GM12878 (cell line): ENCODE measurements at regions not wholly inside any gene's neighbourhood (a gene's known extent, or its start where the extent isn't known, plus 50 kb on each side); places are given as distances from the start of the nearest gene placed in this dataset.

ENCODE experiments used
- CEBPB ChIP-seq, 2 experiments: fragments of 150-350 bp in 1 of 2; IDR thresholded peaks; 2 replicates each; pipeline ENCODE4 v1.6.1; 2012 to 2014; ENCODE audit warnings: low read depth in 2 of 2, low read length in 2 of 2, borderline replicate concordance in 1 of 2, inconsistent platforms in 1 of 2
- CREB1 ChIP-seq: IDR thresholded peaks from 2 replicates; pipeline ENCODE4 v1.6.1; 2012; ENCODE audit warnings: low read depth, mild to moderate bottlenecking, inconsistent platforms
- ESRRA ChIP-seq: IDR thresholded peaks from 2 replicates; pipeline ENCODE4 v1.6.1; 2012; ENCODE audit warnings: mild to moderate bottlenecking, low read length, improper control_type of control experiment
- ETV6 ChIP-seq, 2 experiments: fragments of 450-650 bp in 1 of 2; IDR thresholded peaks in 1 of 2; conservative IDR thresholded peaks in 1 of 2; 2 replicates each; pipeline ENCODE4 v1.6.1; 2014; ENCODE audit warnings: antibody characterized with exemption in 1 of 2, borderline replicate concordance in 1 of 2, low read depth in 1 of 2, mild to moderate bottlenecking in 1 of 2, moderate library complexity in 1 of 2
- EZH2 ChIP-seq: IDR thresholded peaks from 2 replicates; pipeline ENCODE4 v1.6.1; 2012; ENCODE audit warnings: low read depth, mild to moderate bottlenecking, control low read depth, inconsistent platforms, low read length, borderline replicate concordance; ENCODE audit not compliant: control insufficient read depth
- JUND ChIP-seq: IDR thresholded peaks from 2 replicates; pipeline ENCODE4 v1.6.1; 2012; ENCODE audit warnings: low read depth, mild to moderate bottlenecking, low read length, improper control_type of control experiment, moderate library complexity
- NR2C2 ChIP-seq: IDR thresholded peaks from 2 replicates; pipeline ENCODE4 v1.6.1; 2011; ENCODE audit warnings: borderline replicate concordance, low read depth; ENCODE audit not compliant: control insufficient read depth, insufficient read length
- POLR2A ChIP-seq: IDR thresholded peaks from 2 replicates; pipeline ENCODE4 v1.6.1; 2011; ENCODE audit warnings: low read depth, mild to moderate bottlenecking, low read length
- POLR2AphosphoS5 ChIP-seq: IDR thresholded peaks from 2 replicates; pipeline ENCODE4 v1.6.1; 2011; ENCODE audit warnings: mild to moderate bottlenecking, low read length, inconsistent platforms
- TAF1 ChIP-seq: IDR thresholded peaks from 2 replicates; pipeline ENCODE4 v1.6.1; 2011; ENCODE audit warnings: mild to moderate bottlenecking, low read depth, low read length, borderline replicate concordance
- TCF3 ChIP-seq: IDR thresholded peaks from 2 replicates; pipeline ENCODE4 v1.6.1; 2012; ENCODE audit warnings: low read depth, mild to moderate bottlenecking, low read length, borderline replicate concordance; ENCODE audit not compliant: insufficient read depth
- TF ChIP-seq, protein P1 (sequence below): IDR thresholded peaks from 2 replicates; pipeline ENCODE4 v1.6.1; 2012; ENCODE audit warnings: mild to moderate bottlenecking, low read depth, low read length
- TF ChIP-seq, protein P2 (sequence below), 3 experiments: IDR thresholded peaks in 2 of 3; conservative IDR thresholded peaks in 1 of 3; 2 replicates each; pipeline ENCODE4 v1.5.1; 2011; ENCODE audit warnings: low read depth in 3 of 3, low read length in 3 of 3, mild to moderate bottlenecking in 3 of 3, control low read depth in 2 of 3, moderate library complexity in 2 of 3, inconsistent platforms in 1 of 3, mixed read lengths in 1 of 3; ENCODE audit not compliant: control insufficient read depth in 2 of 3, insufficient read depth in 1 of 3; ENCODE audit errors: extremely low read depth in 1 of 3

DNA sequence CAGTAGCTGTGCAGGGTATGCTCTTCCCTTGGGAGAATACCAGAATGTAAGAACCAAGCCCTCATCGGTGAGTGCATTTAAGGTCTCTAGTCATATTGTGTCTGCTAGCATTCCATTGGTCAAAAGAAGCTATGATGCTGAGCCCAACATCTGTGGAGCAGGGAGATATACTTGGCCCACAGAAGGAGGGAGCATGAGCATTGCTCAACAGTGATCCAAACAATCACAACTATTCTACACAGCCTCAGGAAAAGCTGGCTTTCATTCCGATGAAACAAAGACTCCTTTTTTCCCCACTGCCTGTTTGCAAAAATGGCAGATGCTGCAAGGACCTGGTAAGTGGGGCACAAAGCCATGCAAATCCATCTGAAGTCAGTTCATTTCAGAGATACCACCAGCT is 80.6 kb upstream of the DHX15 start:
- TF ChIP-seq POLR2A, result no peak
- TF ChIP-seq, protein P1, sequence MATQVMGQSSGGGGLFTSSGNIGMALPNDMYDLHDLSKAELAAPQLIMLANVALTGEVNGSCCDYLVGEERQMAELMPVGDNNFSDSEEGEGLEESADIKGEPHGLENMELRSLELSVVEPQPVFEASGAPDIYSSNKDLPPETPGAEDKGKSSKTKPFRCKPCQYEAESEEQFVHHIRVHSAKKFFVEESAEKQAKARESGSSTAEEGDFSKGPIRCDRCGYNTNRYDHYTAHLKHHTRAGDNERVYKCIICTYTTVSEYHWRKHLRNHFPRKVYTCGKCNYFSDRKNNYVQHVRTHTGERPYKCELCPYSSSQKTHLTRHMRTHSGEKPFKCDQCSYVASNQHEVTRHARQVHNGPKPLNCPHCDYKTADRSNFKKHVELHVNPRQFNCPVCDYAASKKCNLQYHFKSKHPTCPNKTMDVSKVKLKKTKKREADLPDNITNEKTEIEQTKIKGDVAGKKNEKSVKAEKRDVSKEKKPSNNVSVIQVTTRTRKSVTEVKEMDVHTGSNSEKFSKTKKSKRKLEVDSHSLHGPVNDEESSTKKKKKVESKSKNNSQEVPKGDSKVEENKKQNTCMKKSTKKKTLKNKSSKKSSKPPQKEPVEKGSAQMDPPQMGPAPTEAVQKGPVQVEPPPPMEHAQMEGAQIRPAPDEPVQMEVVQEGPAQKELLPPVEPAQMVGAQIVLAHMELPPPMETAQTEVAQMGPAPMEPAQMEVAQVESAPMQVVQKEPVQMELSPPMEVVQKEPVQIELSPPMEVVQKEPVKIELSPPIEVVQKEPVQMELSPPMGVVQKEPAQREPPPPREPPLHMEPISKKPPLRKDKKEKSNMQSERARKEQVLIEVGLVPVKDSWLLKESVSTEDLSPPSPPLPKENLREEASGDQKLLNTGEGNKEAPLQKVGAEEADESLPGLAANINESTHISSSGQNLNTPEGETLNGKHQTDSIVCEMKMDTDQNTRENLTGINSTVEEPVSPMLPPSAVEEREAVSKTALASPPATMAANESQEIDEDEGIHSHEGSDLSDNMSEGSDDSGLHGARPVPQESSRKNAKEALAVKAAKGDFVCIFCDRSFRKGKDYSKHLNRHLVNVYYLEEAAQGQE, result no peak
- no peak for TF ChIP-seq CREB1
- TF ChIP-seq TCF3, result no peak
- TF ChIP-seq JUND, result no peak
- no peak for TF ChIP-seq POLR2AphosphoS5
- TF ChIP-seq EZH2, result no peak
- TF ChIP-seq NR2C2, result no peak
- no peak for TF ChIP-seq ETV6 (conservative IDR thresholded peaks at IDR 0.05 in 1 of 2, IDR thresholded peaks at IDR 0.05 in 1 of 2; ENCODE audit: borderline replicate concordance in 1 of 2, low read depth in 1 of 2)
- TF ChIP-seq, protein P2, sequence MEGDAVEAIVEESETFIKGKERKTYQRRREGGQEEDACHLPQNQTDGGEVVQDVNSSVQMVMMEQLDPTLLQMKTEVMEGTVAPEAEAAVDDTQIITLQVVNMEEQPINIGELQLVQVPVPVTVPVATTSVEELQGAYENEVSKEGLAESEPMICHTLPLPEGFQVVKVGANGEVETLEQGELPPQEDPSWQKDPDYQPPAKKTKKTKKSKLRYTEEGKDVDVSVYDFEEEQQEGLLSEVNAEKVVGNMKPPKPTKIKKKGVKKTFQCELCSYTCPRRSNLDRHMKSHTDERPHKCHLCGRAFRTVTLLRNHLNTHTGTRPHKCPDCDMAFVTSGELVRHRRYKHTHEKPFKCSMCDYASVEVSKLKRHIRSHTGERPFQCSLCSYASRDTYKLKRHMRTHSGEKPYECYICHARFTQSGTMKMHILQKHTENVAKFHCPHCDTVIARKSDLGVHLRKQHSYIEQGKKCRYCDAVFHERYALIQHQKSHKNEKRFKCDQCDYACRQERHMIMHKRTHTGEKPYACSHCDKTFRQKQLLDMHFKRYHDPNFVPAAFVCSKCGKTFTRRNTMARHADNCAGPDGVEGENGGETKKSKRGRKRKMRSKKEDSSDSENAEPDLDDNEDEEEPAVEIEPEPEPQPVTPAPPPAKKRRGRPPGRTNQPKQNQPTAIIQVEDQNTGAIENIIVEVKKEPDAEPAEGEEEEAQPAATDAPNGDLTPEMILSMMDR (IDR thresholded peaks at IDR 0.05 in 2 of 3, conservative IDR thresholded peaks at IDR 0.05 in 1 of 3; ENCODE audit: control insufficient read depth in 2 of 3, extremely low read depth in 1 of 3, insufficient read depth in 1 of 3, low read depth in 3 of 3, low read length in 3 of 3), result no peak
- TF ChIP-seq CEBPB (IDR thresholded peaks at IDR 0.05; ENCODE audit: borderline replicate concordance in 1 of 2, low read depth in 2 of 2, low read length in 2 of 2), result no peak
- TF ChIP-seq ESRRA, result no peak
- TF ChIP-seq TAF1, result no peak
